CD1c-positive myeloid dendritic cell (primary cell): ENCODE measurements at regions not wholly inside any gene's neighbourhood (a gene's known extent, or its start where the extent isn't known, plus 50 kb on each side); places are given as distances from the start of the nearest gene placed in this dataset.

Source experiments
- DNase-seq: peaks from one replicate; pipeline ENCODE4 v3.0.0-alpha.2; 2016; ENCODE audit errors: extremely low spot score

DNA sequence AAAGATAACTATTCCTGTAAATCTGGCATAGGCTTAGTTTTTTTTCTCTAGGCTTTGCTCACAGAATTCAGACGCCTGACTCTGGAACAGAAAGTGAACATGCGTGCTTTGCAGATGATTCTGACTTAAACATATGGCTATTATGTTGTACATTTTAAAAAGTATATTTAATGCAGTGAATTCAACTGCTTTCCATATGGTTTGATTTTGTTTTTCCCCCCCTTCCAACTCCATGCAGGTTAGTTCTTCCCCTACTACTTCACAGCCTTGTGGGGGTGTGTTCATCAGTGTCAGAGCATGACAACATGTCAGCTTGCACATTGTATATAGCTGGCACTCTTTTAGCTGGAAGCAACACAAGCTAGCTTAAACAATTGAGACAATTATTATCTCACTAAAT is 226.8 kb downstream of the TMEM167A start:
- DNase-seq: no peak

DNA sequence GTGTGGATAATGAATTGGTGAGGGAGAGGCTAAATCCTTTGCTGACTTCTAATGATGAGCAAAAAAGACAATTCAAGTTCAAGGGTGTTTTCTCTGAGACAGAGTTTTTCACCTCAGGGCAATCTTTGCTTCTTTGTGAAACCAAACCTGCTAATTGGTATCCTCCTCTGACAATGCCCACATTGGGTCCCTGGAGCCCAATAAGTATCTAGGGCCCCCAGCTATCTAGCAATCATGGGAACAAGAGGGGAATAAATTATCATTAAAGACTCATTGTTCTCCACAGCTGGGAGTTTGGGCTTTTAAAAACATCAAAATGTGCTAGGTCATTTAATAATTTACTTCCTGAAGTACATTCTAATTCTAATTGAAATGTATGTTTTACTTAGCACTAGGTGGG is 227.3 kb downstream of the TMEM167A start:
- no peak for DNase-seq

DNA sequence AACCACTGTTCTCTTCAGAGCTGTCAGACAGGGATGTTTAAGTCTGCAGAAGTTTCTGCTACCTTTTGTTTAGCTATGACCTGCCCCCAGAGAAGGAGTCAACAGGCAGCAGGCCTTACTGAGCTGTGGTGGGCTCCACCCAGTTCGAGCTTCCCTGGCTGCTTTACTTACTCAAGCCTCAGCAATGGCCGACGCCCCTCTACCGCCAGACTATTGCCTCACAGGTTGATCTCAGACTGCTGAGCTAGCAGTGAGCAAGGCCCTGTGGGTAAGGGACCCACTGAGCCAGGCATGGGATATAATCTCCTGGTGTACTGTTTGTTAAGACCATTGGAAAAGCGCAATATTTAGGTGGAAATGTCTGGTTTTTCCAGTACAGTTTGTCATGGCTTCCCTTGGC is 229.6 kb downstream of the TMEM167A start:
- DNase-seq: no peak

DNA sequence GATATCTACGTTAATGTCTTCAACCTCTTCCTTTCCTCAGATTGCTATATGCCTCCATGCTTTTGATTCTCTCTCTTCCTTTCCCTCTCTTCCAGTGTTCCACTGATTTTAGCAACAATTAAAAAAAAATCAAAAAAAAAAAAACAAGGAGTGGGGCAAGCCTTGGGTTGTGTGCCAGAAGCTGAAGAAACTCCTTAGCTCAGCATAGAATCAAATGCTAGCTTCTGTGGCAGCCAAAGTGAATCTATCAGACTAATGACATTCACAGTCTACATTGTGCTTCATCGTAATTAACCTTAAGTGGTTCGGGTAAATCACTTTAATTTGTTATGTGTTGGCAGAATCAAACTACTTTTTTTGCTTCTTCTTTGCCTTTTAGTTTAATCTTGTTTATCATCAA is 237.3 kb downstream of the TMEM167A start:
- no peak for DNase-seq

DNA sequence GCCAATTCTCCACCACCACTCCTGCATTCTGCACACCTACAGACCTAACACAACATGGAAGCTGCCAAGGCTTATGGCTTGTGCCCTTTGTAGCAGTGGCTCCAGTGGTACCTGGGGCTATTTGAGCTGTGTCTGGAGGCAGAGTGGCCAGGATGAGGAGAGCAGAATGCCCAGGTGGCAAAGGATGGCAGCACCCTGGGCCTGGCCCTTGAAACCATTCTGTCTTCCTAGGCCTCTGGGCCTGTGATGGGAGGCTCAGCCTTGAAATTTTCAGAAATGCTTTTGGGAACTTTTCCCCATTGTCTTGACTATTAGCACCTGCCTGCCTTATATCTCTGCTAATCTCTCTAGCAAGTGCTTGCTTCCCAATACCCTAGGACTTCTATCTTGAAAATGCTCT is 241.7 kb downstream of the TMEM167A start:
- no peak for DNase-seq

DNA sequence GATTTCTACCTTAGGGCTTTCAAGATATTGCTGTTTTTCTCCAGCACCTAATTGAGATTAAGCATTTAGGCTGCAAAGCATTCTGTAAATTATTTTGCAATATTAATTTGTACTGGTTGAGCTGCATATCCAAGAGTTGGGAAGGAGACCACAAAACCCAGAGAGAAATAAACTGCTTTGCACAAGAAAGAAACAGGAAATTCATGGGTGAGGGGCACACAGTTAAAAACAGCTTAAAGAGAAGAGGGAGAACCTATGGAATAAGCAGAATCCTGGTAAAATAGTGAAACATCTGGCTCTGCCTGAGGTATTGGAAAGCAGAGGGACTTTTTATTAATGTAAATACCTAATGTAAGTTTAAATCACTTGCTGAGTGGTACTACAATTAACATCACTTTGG is 243.0 kb downstream of the TMEM167A start:
- DNase-seq: no peak

DNA sequence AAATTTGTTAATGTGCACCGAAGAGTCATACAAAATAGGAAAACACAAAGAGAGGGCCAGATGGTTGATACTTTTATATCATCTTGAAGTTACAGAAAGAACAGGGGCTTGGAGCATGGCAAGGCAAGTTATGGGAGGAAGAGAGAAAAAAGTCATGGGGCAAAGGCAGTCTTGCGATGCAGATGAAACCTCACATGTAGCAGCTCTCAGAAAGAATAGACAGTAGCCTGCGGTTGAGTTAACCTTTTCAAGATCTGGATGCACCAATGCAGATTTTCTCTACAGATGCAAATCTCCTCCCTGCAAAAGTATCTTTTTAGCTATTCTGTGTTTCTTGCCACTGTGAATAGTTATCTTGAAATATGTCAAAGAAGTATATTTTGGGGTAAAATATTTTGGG is 243.9 kb downstream of the TMEM167A start:
- no peak for DNase-seq

DNA sequence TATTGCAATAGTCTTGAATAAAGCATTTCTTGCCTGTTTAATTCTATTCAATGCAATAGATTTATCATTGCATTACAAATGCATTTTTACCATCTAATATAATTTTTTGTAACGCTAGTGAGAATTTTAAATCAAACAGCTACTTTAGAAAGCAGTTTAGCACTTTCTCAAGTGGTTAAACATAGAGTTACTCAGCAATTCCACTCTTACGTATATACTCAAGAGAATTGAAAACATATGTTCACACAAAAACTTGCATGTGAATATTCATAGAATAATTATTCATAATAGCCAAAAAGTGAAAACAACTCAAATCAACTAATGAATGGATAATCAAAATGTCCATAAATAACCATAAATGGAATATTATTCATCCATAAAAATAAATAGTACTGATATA is 244.7 kb downstream of the TMEM167A start:
- no peak for DNase-seq

DNA sequence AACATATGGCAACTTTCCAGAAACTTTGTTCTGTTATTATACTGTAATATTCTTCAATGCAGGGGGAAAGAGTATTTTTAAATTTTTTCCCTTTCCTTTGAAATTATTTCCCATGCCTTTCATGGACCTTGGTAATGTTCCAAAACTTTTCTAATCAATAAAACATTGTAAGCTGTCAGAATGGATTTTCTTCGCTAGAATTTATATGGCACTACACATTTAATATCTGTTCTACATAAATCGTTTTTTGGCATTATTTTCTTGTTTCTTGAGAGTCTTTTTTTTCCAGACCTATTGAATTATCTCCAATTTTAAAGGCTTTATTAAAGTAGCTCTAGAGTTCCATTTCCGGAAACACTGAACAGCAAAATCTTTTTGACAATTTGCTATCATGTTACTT is 249.0 kb downstream of the TMEM167A start:
- no peak for DNase-seq

DNA sequence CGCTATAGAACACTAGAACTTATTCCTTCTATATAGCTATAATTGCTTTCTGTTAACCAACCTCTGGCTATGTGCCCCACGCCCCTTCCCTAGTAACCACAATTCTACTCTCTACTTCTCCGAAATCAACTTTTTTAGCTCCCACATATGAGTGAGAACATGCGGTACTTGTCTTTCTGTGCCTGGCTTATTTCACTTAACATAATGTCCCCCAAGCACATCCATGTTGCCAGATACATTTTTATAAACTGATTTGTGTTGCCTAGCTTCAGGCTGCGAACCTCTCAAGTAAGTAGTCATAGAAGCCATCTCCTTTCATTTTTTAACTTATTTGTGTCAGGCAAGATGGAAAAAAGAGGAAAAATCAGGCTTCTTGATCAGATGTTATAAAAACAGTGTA is 249.5 kb downstream of the TMEM167A start:
- no peak for DNase-seq

DNA sequence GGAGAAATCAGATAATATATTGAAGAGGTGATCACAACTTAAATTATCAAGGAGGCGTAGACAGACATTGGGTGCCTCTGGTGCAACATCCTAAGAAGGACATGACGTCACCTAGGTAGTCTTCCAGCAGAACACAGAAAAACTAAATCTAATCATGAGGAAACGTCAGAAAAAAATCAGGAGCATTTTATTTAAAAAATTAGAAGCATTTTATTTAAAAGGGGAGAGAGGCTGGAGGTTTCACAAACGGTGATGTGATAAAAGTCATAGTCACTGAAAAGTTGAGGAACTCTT is 254.6 kb downstream of the TMEM167A start:
- DNase-seq: no peak

DNA sequence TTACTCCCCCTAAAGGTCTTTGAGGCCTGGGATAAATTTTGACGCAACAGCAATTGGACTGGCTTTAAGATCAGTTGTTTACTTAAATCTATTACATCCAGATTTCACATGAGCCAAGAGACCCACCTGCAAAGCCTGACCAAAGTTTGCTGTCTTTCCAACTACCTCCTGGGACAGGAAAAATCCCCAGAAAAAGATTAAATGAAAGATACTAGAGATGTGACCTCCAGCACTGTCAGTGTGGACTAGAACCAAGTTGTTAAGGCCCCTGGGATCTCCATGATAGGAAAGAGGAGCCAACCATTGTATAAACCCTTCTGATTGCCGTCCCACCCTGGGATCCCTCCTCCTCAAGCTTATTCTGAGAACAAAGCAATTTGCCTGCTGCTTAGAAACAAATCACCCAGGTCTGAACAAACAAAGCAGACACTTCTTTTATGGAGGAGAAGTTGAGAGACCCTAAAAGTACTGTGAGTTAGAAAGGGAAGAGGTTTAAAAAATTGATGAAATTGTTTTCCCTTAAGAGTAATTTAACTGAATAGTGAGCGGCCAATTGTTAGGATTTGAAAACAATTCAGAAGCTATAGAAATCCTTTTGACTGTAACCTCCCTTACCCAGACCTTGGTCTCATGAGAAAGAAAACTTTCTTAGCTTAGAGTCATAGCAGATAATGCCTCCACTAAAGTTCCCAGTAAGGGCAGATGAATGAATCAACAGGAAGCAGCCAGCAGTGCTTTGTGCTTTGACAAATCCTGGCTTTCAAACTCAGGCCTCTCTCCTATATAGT is 255.2 kb downstream of the TMEM167A start:
- no peak for DNase-seq

DNA sequence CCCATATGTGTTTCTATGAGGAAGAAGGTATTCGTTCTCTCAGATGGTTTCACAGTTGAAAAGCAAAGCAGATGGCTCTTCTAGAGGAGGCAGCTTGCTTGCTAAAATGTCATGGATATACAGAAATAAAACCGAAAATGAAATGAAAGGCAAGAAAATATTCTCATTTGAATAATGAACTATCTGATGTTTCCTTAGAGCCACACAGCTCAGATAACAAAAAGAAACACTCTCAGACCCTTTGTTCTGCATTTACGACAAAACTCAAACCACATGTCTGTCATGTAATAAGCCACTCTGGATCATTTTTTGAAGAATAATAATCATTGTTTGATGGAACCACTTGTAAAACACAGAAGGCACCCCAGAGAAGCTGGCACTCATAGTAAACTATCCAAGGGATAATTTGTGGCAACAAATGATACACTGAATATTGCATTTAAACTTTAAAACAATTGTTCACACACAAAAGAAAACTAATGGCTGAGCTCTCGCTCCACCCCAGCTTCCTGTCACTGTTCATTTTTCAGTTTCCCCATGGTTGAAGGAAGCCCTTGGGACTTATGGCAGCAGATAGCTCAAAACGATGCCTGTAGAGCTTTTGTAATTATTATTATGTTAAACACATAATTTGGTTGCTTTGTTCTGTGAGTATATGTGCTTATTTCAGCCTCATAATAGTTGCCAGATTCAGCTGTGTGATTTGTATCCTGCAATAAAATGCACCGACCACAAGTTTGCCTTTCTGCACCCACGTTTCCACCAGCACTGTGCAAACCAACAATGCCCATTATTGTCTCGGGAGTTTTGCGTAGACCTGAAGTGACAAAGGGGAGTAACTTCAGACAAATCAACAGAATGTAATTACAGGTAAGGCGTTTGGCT is 256.0 kb downstream of the TMEM167A start:
- no peak for DNase-seq

DNA sequence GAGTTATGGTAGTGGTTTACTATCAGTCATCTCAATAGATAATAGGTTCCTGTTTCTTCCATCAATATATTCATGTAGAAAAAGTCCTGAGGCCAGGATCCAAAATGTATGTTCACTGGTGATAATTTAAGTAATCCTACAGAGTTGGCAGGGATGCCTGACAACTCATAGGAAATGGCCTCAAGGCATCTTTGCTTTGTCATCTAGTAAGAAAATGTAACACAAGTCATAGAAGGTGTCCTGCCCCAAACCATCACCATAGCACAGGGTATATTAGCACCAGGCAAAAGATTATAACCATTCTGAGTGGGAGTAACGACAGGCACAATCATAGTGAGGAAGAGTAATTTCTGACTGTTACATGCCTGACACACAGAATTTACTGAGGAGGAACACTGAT is 257.0 kb downstream of the TMEM167A start:
- DNase-seq: no peak

DNA sequence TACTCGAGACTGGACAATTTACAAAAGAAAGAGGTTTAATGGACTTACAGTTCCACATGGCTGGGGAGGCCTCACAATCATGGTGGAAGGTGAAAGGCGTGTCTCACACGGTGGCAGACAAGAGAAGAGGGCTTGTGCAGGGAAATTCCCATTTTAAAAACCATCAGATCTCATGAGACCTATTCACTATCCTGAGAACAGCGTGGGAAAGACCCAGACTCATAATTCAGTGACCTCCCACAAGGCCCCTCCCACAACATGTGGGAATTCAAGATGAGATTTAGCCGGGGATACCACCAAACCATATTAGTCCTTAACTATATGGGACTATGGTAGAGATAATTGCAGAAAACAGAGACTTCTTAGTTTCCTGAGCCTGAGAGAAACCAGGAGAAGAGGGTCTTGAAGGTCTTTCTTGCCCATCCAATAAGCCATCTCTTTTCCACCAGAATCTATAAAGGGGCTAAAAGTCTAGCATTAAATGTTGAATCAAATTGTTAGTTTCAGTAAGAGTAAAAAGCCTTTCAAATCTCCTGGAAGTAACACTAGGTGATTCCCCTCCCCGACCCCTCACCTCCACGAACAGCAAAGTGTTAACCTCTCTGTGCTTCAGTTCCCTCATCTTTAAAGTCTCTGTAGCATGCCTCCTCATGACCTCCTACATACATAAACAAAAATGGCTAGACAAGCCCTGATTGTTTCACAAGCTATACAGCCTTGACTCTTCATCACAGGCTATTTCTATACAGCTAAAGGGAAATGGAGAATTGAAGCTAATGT is 259.1 kb downstream of the TMEM167A start:
- no peak for DNase-seq

DNA sequence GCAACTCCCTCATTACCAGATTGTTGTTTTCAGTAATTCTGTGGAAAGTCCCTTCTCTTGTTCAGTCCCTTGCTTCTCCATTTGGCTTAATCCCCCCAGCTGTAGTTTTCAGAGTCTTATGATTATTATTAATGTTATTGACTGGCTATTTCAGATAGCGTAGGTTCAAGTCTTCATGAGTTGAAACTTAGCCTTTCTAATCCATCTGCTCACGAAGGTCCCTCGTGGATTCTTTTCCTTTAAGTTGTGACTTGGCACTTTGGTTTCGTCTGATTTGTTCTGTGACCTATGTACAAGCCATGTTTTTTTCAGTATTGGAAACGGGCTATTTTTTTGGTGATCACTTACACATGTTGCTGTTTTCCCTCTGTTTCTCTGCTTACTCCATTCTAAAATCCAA is 260.3 kb downstream of the TMEM167A start:
- no peak for DNase-seq

DNA sequence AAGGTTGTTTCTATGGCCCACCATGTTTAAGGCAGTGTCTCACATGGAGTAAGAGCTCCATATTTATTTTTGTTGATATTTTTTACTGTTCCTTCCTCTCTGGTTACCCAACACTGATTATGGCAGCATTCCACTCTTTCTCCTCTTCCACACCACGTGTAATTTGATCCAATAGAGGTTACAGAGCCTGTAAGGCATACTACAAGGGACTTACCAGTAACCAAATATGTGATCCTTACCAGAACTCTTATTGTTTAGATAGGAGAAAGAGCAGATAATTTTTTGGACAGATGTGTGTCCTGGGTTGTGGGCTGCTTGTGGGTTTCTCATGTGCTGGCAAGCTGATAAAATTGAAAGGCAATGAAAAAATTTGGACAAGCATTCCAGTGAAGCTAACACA is 261.3 kb downstream of the TMEM167A start:
- no peak for DNase-seq

DNA sequence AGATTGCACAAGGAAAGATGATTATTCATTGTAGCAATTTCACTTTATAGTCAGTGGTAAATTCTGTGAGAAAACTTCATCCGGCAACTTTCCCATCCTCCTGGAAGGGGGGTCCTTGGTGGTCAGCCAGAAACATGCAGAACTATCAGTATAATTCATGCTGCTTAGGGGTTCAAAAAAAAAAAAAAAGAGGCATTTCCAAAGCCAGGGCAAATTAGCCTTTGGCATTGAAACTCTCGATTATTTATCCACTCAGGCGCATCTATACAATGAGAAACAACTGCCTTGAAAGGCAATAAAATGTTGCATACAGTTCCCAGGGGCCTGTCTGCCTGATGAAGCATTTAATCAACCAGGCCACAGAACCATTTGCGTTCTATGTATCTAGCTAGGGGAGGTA is 263.3 kb downstream of the TMEM167A start:
- DNase-seq: no peak

DNA sequence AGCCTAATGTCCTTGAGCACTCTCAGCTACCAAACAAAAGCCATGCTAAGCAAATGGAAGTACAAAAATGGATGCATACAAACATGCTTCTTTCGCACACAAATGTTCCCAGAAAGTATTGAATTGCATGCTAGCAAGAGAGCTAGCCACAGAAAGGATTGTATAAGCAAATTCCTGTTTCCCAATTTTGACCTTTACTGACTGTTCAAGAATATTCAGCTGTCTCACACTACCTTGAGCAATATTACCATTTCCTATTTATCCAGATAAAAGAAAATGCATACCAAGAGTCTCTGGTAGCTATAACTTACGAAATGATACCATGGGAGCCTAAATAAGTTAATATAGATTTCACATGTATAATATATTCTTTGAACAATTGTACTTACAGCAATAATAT is 264.6 kb downstream of the TMEM167A start:
- DNase-seq: peak; percentile 16

DNA sequence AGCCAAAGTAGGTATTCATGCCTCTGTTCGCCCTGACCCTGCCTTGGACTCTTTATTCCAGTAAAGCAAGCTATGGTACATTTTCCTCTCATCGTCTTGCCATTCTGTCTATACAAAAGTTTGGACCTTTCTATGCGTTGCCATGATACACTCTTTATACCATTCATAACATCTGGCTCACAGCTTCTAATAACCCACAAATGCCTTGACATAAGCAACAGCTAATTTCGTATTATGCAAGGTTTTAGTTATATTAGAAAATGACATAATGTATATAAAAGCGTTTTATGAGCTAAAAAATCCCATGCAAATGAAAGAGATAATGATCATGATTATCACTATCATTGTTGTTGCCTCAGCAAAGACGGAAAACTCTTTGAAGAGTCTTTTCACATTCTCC is 265.7 kb downstream of the TMEM167A start:
- DNase-seq: no peak

DNA sequence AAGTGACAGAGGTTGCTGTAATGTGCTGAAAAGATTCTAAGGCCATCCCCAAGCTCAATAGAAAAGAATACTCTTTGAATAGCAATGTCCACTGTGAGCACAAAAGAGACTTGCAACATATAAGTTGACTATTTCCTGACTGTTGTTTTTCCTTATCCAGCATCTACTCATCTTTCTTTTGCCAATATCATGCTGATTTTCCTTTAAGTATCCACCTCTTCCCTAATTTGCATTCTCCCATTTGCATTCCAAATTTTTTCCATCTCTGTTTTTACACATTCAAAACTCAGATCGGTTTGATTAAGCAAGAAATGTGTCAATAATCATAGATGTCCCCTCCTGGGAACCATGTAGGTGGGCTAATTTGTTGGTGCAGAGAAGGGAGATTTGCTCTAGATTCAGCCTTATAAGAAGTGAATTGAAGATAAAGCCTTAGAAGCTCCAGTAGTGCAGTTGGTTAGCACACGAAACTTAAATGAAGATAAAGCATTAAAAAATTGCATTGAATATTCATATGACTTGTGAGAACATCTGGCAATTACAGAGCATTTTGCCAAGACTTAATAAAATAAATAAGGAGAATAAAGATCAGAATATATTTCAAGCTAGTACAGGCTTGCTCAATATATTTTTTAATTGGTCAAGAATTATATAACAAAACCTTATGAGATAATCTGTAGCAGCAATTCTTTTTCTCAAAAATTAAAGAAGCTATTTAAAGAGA is 267.6 kb downstream of the TMEM167A start:
- DNase-seq: no peak

DNA sequence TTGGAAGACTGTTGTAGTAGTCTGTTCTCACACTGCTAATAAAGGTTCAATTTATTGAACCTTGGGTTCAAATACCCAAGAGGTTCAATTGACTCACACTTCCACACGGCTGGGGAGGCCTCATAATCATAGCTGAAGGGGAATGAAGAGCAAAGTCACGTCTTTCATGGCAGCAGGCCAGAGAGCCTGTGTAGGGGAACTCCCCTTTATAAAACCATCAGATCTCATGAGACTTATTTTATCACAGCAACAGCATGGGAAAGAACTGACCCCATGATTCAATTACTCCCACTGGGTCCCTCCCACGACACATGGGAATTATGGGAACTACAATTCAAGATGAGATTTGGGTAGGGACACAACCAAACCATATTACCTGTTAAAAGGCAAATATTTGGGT is 268.2 kb downstream of the TMEM167A start:
- no peak for DNase-seq
